Effector memory CD4-positive, alpha-beta T cell (primary cell): ENCODE measurements at regions not wholly inside any gene's neighbourhood (a gene's known extent, or its start where the extent isn't known, plus 50 kb on each side); places are given as distances from the start of the nearest gene placed in this dataset.

Experiments used
- DNase-seq, 3 donors: peaks; one replicate each; pipeline ENCODE4 v3.0.0-alpha.2; 2020
- H3K27ac ChIP-seq: 2 replicates; pipeline ENCODE4 v1.7.0; 2013; ENCODE audit warnings: mild to moderate bottlenecking, low read length, moderate library complexity; ENCODE audit not compliant: insufficient read depth, poor library complexity, severe bottlenecking
- H3K27me3 ChIP-seq: replicated peaks from 2 replicates; pipeline ENCODE4 v1.7.0; 2013; ENCODE audit warnings: mild to moderate bottlenecking, low read length; ENCODE audit not compliant: insufficient read depth, control insufficient read depth, poor library complexity, severe bottlenecking
- H3K36me3 ChIP-seq: 2 replicates; pipeline ENCODE4 v1.7.0; 2013; ENCODE audit warnings: mild to moderate bottlenecking, low read length, moderate library complexity; ENCODE audit not compliant: control insufficient read depth, insufficient read depth
- H3K4me1 ChIP-seq: 2 replicates; pipeline ENCODE4 v1.7.0; 2013; ENCODE audit warnings: low read length, mild to moderate bottlenecking; ENCODE audit not compliant: control insufficient read depth, insufficient read depth, poor library complexity, severe bottlenecking
- H3K4me3 ChIP-seq: 2 replicates; pipeline ENCODE4 v1.7.0; 2013; ENCODE audit warnings: low read length, low read depth, mild to moderate bottlenecking; ENCODE audit not compliant: insufficient read depth, poor library complexity, severe bottlenecking
- H3K9me3 ChIP-seq: 2 replicates; pipeline ENCODE4 v1.7.0; 2013; ENCODE audit warnings: mild to moderate bottlenecking, low read length, moderate library complexity; ENCODE audit not compliant: control insufficient read depth

DNA sequence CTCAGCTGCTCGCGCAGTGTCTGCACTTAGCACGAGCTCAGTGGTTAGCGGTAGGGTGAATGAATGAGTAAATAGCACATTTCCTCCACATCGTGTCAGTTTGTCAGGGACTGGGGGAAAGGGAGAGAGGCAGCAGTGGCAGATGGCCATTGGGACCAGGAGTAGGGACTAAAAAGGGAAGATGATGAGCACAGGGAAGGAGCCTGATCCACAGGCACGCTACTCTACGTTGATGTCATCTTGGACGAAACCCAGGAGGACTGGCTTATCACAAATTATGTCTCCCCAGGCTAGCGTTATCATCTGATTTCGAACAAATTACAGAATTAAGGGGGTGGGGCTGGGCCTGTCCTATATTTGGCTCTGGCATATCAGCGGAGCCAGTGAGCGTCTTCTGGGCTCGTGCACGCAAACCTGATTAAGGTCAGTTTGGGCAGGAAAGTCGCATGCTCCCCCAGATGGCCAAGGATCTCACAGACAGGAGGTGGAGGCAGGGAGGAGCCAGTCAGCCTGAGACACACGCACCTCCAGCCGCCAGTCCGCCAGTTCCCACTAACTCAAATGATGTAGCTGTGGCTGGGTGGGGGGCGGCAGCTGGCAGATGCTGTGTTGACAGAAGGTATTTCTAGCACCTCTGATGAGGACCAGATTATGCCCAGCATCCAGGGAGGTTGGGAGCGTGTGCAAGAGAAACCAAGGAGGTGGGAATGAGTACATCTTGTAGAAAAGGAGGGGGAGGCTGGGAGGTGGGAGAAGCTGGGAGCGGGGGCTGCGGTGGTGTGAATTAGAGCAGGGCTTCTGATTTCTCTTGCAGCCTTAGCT is 97.4 kb upstream of the PRDM11 start:
- Histone ChIP-seq H3K4me3 (no peak overlapping the region), H3K9me3 (no peaks in the 10 kb centered on the region), H3K4me1 (peaks cover 3% of the 10 kb centered on the region), H3K36me3 (no peaks in the 10 kb centered on the region), H3K27ac (no peak overlapping the region), H3K27me3 (no peaks in the 10 kb centered on the region)
- DNase-seq, result no peak

DNA sequence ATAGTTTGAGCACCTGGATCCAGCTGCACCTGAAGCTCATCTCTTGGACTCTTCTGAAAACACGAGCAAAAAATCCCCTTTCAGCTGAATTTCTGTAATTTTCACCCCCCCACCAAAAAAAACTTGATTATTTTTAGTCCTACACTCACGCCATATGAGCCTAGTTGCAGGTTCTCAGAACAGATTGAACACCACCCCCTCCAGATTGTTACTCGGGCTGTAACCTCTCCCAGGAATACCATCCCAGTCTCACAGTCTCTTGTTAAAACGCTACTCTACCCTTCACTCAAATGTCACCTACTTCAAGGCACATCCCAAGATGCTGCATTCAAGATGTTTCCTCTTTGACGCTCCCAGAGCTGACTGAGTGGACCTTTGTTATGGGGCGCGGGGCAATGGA is 96.3 kb upstream of the PRDM11 start:
- peaks cover 3% of the 10 kb centered on the region for H3K4me1 ChIP-seq
- H3K9me3 ChIP-seq, result no peaks in the 10 kb centered on the region
- H3K36me3 ChIP-seq, result no peaks in the 10 kb centered on the region
- H3K27me3 ChIP-seq, result no peaks in the 10 kb centered on the region
- no peak for DNase-seq
- H3K4me3 ChIP-seq, result no peak overlapping the region
- H3K27ac ChIP-seq, result no peak overlapping the region

DNA sequence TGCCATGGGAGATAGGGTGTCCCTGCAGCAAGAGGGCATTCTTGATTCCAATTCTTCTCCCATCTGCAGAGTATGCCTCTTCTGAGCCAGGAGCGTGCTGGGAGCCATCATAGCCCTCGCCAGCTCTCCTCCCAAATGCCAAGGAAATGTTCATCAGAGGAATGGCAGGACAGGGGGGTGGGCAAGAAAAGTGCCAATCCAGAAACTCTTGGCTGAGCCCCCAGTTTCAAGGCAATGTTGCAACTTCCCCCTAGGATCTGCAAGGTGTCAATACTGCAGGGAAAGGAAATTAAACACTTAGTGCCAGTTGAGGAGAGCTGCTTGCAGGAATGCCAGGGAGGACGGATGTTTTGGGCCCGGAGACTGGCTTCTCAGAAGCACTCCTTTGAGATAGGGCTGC is 94.8 kb upstream of the PRDM11 start:
- H3K27me3 ChIP-seq, result no peaks in the 10 kb centered on the region
- H3K27ac ChIP-seq, result no peak overlapping the region
- H3K9me3 ChIP-seq, result no peaks in the 10 kb centered on the region
- no peaks in the 10 kb centered on the region for H3K36me3 ChIP-seq
- no peak for DNase-seq
- no peaks in the 10 kb centered on the region for H3K4me1 ChIP-seq
- H3K4me3 ChIP-seq, result no peak overlapping the region

DNA sequence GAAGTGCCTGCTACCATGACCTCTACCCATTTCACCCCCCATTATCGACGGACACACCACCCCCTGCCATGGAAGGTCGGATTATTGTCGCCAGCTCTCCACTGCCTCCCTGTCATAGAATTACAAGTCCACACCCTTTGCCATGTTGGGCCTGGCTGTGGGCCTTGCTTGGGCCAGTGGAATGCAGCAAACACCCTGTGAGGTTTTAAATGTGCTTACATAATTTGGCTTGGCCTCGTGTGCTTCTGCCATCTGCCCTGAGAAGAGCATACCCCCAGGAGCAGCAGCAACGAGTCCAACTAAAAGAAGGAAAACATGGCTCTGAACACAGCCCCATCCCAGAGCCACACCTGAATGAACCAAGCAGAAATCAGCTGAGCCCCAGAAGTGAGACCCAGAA is 94.1 kb upstream of the PRDM11 start:
- no peak for DNase-seq
- no peaks in the 10 kb centered on the region for H3K27me3 ChIP-seq
- H3K4me3 ChIP-seq, result no peak overlapping the region

DNA sequence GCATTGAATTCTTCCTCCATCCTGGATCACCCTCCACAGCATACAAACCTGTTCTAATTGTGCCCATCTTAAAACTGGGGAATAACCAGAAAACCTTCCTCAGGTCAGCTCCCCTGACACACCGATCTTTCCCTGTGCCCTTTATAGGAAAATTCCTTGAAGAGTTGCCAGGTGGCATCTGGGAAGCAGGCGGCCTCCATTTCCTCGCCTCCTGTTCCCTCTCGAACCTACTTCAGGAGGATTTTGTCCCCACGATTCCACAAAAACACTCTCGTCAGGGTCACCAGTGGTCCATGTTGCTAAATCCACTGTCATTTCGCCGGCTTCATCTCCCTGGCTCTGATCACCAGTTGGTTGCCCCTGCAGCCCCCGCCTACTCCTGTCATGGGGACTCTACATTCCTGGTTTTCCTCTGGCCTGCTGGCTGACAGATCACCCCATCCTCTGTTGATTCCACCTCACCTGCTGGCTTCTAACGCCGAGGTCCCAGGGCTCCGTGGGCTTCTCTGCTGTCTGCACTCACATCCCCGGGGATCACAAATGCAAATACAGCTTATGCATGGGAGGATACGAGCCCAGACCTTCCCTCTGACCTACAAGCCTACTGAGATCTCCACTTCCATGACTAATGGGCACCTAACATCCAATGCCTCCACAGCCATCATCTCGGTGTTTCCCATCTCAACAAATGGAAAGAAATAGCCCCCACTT is 92.5 kb upstream of the PRDM11 start:
- no peak overlapping the region for H3K27ac ChIP-seq
- H3K4me1 ChIP-seq, result no peaks in the 10 kb centered on the region
- no peak overlapping the region for H3K4me3 ChIP-seq
- DNase-seq, result no peak
- H3K9me3 ChIP-seq, result no peaks in the 10 kb centered on the region
- no peaks in the 10 kb centered on the region for H3K27me3 ChIP-seq
- no peaks in the 10 kb centered on the region for H3K36me3 ChIP-seq

More for the DNA sequence above, 94.1 kb upstream of the PRDM11 start:
- H3K27ac ChIP-seq, result no peak overlapping the region
- no peaks in the 10 kb centered on the region for H3K9me3 ChIP-seq
- H3K36me3 ChIP-seq, result no peaks in the 10 kb centered on the region
- H3K4me1 ChIP-seq, result no peaks in the 10 kb centered on the region

DNA sequence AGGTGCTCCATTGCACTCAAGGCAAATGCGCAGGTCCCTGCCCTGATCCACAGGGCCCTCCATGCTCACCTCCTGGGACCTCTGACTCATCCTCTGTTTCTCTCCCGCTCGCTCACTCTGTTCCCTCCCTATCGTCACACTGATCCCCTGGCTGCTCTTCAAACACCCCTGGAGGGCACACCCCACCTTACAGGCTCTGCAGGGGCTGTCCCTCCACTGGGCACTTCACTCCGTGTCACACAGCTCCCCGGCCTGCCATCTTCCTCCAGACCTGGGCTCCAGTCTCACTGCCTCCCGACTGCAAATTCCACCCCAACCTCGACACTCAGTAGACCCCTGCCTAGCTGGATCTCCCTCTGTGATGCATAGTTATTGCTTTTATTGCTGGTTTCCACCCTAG is 91.5 kb upstream of the PRDM11 start:
- no peaks in the 10 kb centered on the region for H3K4me1 ChIP-seq
- DNase-seq, result no peak
- H3K27me3 ChIP-seq, result no peaks in the 10 kb centered on the region
- H3K27ac ChIP-seq, result no peak overlapping the region
- no peak overlapping the region for H3K4me3 ChIP-seq
- no peaks in the 10 kb centered on the region for H3K36me3 ChIP-seq
- H3K9me3 ChIP-seq, result no peaks in the 10 kb centered on the region

DNA sequence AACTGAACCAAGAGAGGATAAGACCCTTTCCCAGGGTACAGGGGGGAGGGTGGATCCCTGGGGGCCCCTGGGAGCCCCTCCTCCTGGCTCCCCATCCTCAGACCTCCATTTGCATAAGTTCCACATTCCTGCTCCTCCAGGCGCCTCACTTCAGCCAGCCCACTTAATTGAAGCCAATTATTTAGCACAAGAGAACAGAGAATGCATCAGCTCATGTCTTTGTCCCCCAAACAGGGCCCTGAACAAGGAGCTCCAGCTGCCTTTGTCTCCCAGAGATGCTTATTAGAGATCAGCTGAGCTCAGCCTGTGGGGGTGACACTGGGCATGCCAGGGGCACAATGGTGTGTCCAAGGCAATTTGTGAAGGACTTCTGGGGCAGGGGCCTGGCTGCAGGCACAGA is 89.9 kb upstream of the PRDM11 start:
- Histone ChIP-seq H3K36me3 (no peaks in the 10 kb centered on the region), H3K4me3 (no peak overlapping the region), H3K4me1 (no peaks in the 10 kb centered on the region), H3K27ac (no peak overlapping the region), H3K9me3 (no peaks in the 10 kb centered on the region), H3K27me3 (no peaks in the 10 kb centered on the region)
- DNase-seq, result no peak

DNA sequence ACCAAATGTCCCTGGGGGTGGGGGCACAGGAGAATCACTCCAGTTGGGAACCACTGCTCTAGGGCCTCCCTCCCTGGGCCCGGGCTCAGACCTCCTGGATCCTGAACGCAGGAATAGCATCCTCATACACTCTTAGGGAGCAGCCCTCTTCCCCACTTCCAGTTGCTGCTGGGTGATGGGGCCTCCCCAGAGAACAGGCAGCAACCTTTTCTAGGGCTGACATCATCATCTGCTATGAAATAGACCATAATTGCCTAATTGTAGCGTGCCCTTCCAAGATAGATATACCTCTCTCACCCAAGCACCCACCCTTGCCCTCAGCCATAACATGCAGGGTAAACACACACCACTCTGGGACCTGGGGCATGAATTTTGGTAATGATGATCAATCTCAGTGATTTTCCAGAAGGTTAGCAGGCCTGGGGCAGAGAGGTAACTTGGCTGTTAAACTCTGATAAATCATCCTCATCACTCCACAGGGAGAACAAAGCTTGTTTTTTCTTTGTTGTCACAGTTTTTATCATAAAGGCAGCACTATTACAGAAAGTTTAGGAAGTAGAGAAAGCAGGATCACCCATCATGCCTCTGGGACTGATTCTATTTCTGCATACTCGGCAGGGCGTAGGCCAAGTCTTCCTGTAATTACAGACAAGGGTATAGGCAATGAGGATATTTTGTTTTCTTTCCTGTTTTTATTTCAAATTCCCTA is 88.3 kb upstream of the PRDM11 start:
- H3K27ac ChIP-seq, result no peak overlapping the region

DNA sequence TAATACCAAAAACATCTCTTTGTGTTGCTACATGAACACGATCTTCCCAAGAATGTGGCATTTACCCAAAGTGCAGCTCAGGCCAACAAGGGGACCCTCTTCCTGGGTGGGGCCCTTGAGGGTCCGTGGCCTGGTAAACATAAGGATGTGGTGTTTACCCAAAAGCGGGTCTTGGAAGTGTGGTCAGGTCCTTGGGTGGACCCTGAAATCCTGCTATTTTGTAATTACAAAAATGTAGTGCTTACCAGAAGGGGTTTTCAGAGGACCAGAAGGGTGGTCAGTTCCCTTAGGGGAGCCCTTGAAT is 87.8 kb upstream of the PRDM11 start:
- Histone ChIP-seq H3K4me1 (no peaks in the 10 kb centered on the region), H3K27ac (no peak overlapping the region), H3K4me3 (no peak overlapping the region), H3K27me3 (no peaks in the 10 kb centered on the region), H3K36me3 (no peaks in the 10 kb centered on the region), H3K9me3 (peaks cover 7% of the 10 kb centered on the region)
- DNase-seq, result no peak

More for the DNA sequence above, 88.3 kb upstream of the PRDM11 start:
- H3K4me3 ChIP-seq, result no peak overlapping the region
- no peaks in the 10 kb centered on the region for H3K4me1 ChIP-seq
- DNase-seq, result no peak
- H3K36me3 ChIP-seq, result no peaks in the 10 kb centered on the region
- peaks cover 2% of the 10 kb centered on the region for H3K9me3 ChIP-seq
- H3K27me3 ChIP-seq, result no peaks in the 10 kb centered on the region

DNA sequence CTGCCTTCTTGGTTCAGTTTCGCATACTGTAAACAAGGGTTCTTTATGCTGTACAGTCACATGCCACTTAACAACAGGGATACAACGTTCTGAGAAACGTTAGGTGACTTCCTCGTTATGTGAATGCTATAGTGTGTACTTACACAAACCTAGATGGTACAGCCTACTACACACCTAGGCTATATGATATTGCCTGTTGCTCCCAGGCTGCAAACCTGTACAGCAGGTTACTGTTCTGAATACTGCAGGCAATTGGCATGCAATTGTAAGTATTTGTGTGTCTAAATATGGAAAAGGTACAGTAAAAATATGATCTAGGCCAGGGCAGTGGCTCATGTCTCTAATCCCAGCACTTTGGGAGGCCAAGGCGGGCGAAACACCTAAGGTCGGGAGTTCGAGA is 85.7 kb upstream of the PRDM11 start:
- no peaks in the 10 kb centered on the region for H3K4me1 ChIP-seq
- no peak for DNase-seq
- no peak overlapping the region for H3K4me3 ChIP-seq

More for the DNA sequence above, 85.7 kb upstream of the PRDM11 start:
- Histone ChIP-seq H3K27ac (no peak overlapping the region), H3K9me3 (peaks cover 7% of the 10 kb centered on the region), H3K27me3 (no peaks in the 10 kb centered on the region), H3K36me3 (no peaks in the 10 kb centered on the region)
